ENCODE measurements at regions not wholly inside any gene's neighbourhood (a gene's known extent, or its start where the extent isn't known, plus 50 kb on each side); places are given as distances from the start of the nearest gene placed in this dataset.

DNA sequence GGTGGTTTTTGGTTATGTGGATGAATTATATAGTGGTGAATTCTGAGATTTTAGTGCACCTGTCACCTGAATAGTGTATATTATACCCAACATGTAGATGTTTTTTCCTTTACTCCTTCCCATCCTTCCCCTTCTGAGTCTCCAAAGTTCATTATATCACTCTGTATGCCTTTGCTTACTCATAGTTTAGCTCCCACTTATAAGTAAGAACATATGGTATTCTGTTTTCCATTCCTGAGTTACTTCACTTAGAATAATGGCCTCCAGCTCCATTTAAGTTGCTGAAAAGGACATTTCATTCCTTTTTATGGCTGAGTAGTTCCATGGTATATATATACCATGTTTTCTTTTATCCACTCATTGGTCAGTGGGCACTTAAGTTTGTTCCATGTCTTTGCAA, 161.6 kb upstream of the CD180 start:
- no peak for DNase-seq
- Histone ChIP-seq H3K79me2 (ENCODE audit: low read depth) (no peaks in the 10 kb centered on the region), H3K9me2 (ENCODE audit: insufficient read depth) (no peaks in the 10 kb centered on the region), H3K4me1 (replicated peaks; ENCODE audit: insufficient read depth) (no peaks in the 10 kb centered on the region), H3K27ac (no peak overlapping the region), H3K4me3 (no peak overlapping the region), H3K9me3 (ENCODE audit: insufficient read depth, low read depth) (no peaks in the 10 kb centered on the region), H2AFZ (no peak overlapping the region), H3K27me3 (ENCODE audit: insufficient read depth, low read depth) (no peaks in the 10 kb centered on the region), H3K4me2 (no peak overlapping the region), H3K36me3 (ENCODE audit: low read depth) (no peaks in the 10 kb centered on the region), H4K20me1 (ENCODE audit: insufficient read depth) (no peaks in the 10 kb centered on the region), H3F3A (ENCODE audit: insufficient read depth, low read depth) (no peaks in the 10 kb centered on the region)
- ChIA-PET CTCF (no interaction called here), POLR2A (ENCODE audit: unreplicated experiment) (no interaction called here)
- no TSS peak for BruUV-seq (replicated peaks)
- TF ChIP-seq EZH2 (IDR thresholded peaks at IDR 0.05; ENCODE audit: low read depth), result no peak
- TF ChIP-seq, protein P1, sequence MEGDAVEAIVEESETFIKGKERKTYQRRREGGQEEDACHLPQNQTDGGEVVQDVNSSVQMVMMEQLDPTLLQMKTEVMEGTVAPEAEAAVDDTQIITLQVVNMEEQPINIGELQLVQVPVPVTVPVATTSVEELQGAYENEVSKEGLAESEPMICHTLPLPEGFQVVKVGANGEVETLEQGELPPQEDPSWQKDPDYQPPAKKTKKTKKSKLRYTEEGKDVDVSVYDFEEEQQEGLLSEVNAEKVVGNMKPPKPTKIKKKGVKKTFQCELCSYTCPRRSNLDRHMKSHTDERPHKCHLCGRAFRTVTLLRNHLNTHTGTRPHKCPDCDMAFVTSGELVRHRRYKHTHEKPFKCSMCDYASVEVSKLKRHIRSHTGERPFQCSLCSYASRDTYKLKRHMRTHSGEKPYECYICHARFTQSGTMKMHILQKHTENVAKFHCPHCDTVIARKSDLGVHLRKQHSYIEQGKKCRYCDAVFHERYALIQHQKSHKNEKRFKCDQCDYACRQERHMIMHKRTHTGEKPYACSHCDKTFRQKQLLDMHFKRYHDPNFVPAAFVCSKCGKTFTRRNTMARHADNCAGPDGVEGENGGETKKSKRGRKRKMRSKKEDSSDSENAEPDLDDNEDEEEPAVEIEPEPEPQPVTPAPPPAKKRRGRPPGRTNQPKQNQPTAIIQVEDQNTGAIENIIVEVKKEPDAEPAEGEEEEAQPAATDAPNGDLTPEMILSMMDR (conservative IDR thresholded peaks at IDR 0.05), result no peak
- intact Hi-C loops (cut with micrococcal nuclease; ENCODE audit: unreplicated experiment), result no loop called here

DNA sequence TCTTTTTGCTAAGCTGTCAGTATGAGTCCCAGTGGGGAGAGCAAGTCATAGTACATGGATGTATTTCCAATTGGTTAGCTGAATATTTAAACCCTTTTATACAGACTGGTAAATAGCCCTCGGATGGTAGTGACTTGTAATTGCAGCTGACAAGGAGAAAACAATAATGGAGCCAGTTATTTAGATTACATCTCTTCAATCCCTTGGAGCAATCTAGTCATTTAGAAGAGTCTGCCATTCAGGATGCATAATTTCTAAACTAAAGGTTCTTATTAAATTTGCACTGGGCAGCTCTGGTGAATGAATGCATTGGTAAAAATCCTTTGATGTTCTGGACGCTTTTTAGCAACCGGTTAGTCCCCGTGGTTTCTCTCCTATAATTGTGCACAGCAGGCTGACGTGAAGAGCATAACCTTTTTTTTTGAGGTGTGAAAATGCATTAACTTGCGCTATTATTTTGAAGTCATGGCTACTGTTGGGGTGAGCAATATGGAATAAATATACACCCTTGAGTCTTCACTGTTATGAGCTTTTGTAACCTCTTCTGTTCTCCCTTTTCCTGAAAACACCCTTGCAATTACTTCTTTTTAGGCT, 158.6 kb upstream of the CD180 start:
- POLR2A ChIA-PET (ENCODE audit: unreplicated experiment), result no interaction called here
- H3K4me1 ChIP-seq (replicated peaks; ENCODE audit: insufficient read depth), result no peaks in the 10 kb centered on the region
- DNase-seq, result no peak
- H3K4me2 ChIP-seq, result no peak overlapping the region
- no peaks in the 10 kb centered on the region for H4K20me1 ChIP-seq (ENCODE audit: insufficient read depth)
- TF ChIP-seq, protein P1 (conservative IDR thresholded peaks at IDR 0.05), result no peak
- no peak for TF ChIP-seq EZH2 (IDR thresholded peaks at IDR 0.05; ENCODE audit: low read depth)
- no peak overlapping the region for H3K27ac ChIP-seq
- no peaks in the 10 kb centered on the region for H3K27me3 ChIP-seq (ENCODE audit: insufficient read depth, low read depth)
- no peaks in the 10 kb centered on the region for H3K9me2 ChIP-seq (ENCODE audit: insufficient read depth)
- H3K79me2 ChIP-seq (ENCODE audit: low read depth), result no peaks in the 10 kb centered on the region
- no peaks in the 10 kb centered on the region for H3K36me3 ChIP-seq (ENCODE audit: low read depth)
- no peaks in the 10 kb centered on the region for H3K9me3 ChIP-seq (ENCODE audit: insufficient read depth, low read depth)
- BruUV-seq (replicated peaks), result no TSS peak
- H2AFZ ChIP-seq, result no peak overlapping the region
- H3K4me3 ChIP-seq, result no peak overlapping the region
- H3F3A ChIP-seq (ENCODE audit: insufficient read depth, low read depth), result no peaks in the 10 kb centered on the region
- CTCF ChIA-PET, result no interaction called here
- intact Hi-C loops (cut with micrococcal nuclease; ENCODE audit: unreplicated experiment), result no loop called here

DNA sequence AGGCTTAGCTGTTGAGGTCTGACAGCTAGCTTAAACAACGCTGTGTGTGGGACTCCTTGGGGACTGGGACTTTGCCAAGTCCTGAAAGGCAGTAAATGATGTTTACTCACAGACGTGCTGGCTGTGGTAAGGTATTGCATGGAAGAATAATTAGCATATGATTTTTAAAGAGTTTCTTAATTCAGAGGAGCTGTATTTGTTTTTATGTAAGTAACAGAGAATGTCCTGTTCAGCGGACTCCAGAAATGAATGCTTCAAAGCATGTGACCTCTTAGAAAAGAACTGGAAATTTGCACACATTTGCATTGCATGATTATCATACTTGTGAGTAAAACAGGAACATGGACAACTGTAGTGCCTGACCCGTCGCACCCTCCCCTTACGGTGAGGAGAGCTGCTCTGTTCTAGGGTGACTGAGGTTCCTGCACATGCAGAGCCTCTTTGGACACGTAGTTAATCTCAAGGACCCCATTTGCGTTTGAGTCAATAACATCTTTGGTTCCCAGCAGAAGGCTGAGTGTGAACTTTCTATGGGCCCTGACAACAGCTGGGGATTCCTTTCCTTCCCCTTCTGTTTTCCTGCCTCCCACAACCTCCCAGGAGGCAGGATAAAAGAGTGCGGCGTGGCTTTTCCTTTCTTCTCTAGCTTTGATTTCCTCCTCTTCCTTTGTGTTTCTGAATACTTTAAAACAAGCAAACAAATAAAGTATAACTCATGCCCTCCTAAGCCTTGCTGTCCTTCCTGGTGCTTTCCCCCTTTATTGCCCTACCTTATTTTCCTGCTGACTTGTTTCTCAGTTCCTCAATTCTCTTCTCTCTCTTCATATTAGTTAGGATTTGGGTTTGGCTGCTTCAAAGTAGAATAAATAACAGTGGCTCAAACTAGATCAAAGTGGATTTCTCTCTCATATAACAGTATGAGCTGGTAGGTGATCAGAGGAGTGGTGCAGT, 157.2 kb upstream of the CD180 start:
- Histone ChIP-seq H3K4me2 (no peak overlapping the region), H4K20me1 (ENCODE audit: insufficient read depth) (no peaks in the 10 kb centered on the region), H3K9me2 (ENCODE audit: insufficient read depth) (no peaks in the 10 kb centered on the region), H3K36me3 (ENCODE audit: low read depth) (no peaks in the 10 kb centered on the region), H2AFZ (no peak overlapping the region), H3K4me3 (no peak overlapping the region), H3K9me3 (ENCODE audit: insufficient read depth, low read depth) (no peaks in the 10 kb centered on the region), H3F3A (ENCODE audit: insufficient read depth, low read depth) (no peaks in the 10 kb centered on the region), H3K27me3 (ENCODE audit: insufficient read depth, low read depth) (no peaks in the 10 kb centered on the region), H3K4me1 (replicated peaks; ENCODE audit: insufficient read depth) (no peaks in the 10 kb centered on the region), H3K27ac (no peak overlapping the region), H3K79me2 (ENCODE audit: low read depth) (no peaks in the 10 kb centered on the region)
- ChIA-PET CTCF (no interaction called here), POLR2A (ENCODE audit: unreplicated experiment) (no interaction called here)
- no peak for DNase-seq
- TF ChIP-seq, protein P1 (conservative IDR thresholded peaks at IDR 0.05), result no peak
- intact Hi-C loops (cut with micrococcal nuclease; ENCODE audit: unreplicated experiment), result no loop called here
- BruUV-seq (replicated peaks), result no TSS peak
